HG02884 (cell line): ENCODE measurements at regions not wholly inside any gene's neighbourhood (a gene's known extent, or its start where the extent isn't known, plus 50 kb on each side); places are given as distances from the start of the nearest gene placed in this dataset.
"Not testable (repeated sequence)": the region's sequence is repeated elsewhere in the genome, so short reads cannot be mapped to it uniquely, and the experiment has no call there.

Experiments used
- ATAC-seq: cut with Tn5 transposase; IDR thresholded peaks from one replicate; pipeline ENCODE4 v1.9.1; 2021; ENCODE audit warnings: mild to moderate bottlenecking, moderate library complexity; ENCODE audit not compliant: unreplicated experiment

- no peak for ATAC-seq
Measured at GRCh38 chr15:62869116-62869515, 173.4 kb upstream of the TPM1 start.

GRCh38 chr15:62870216-62870615 is 172.3 kb upstream of the TPM1 start:
- ATAC-seq, result no peak

- not testable (repeated sequence) for ATAC-seq
Measured at GRCh38 chr15:62870701-62871100, 171.8 kb upstream of the TPM1 start.

- no peak for ATAC-seq
Measured at GRCh38 chr15:62873203-62873602, 169.3 kb upstream of the TPM1 start.

GRCh38 chr15:62874064-62874463 is 168.5 kb upstream of the TPM1 start:
- no peak for ATAC-seq

- ATAC-seq, result no peak
Measured at GRCh38 chr15:62874959-62875625, 167.5 kb upstream of the TPM1 start.

- ATAC-seq, result no peak
Measured at GRCh38 chr15:62875626-62876021, 166.9 kb upstream of the TPM1 start.

GRCh38 chr15:62877276-62877857 is 165.2 kb upstream of the TPM1 start:
- ATAC-seq, result no peak

- ATAC-seq, result no peak
Measured at GRCh38 chr15:62878070-62878469, 164.5 kb upstream of the TPM1 start.

- ATAC-seq, result no peak
Measured at GRCh38 chr15:62879770-62880169, 162.8 kb upstream of the TPM1 start.

- no peak for ATAC-seq
Measured at GRCh38 chr15:62880278-62880677, 162.3 kb upstream of the TPM1 start.

GRCh38 chr15:62881056-62881455 is 161.5 kb upstream of the TPM1 start:
- ATAC-seq, result no peak

GRCh38 chr15:62883938-62884479 is 158.5 kb upstream of the TPM1 start:
- ATAC-seq, result no peak

GRCh38 chr15:62886431-62887071 is 156.0 kb upstream of the TPM1 start:
- ATAC-seq, result no peak

GRCh38 chr15:62887113-62887570 is 155.4 kb upstream of the TPM1 start:
- no peak for ATAC-seq

GRCh38 chr15:62888623-62889022 is 153.9 kb upstream of the TPM1 start:
- no peak for ATAC-seq

- ATAC-seq, result no peak
Measured at GRCh38 chr15:62889141-62889661, 153.3 kb upstream of the TPM1 start.

- no peak for ATAC-seq
Measured at GRCh38 chr15:62889734-62890505, 152.6 kb upstream of the TPM1 start.

GRCh38 chr15:62894322-62895085 is 148.0 kb upstream of the TPM1 start:
- no peak for ATAC-seq

- ATAC-seq, result no peak
Measured at GRCh38 chr15:62895139-62895866, 147.2 kb upstream of the TPM1 start.
